Brain microvascular endothelial cell (primary cell): ENCODE measurements at regions not wholly inside any gene's neighbourhood (a gene's known extent, or its start where the extent isn't known, plus 50 kb on each side); places are given as distances from the start of the nearest gene placed in this dataset.

Experiments
- DNase-seq: peaks from one replicate; pipeline ENCODE4 v3.0.0-alpha.2; 2020
- H3K27ac ChIP-seq: fragments of 250-450 bp; sonication (Bioruptor Pico); 2 replicates; pipeline ENCODE4 v1.5.1; 2020; ENCODE audit warnings: mild to moderate bottlenecking, moderate library complexity
- H3K27me3 ChIP-seq: fragments of 250-450 bp; sonication (Bioruptor Pico); replicated peaks from 2 replicates; pipeline ENCODE4 v1.5.1; 2020; ENCODE audit warnings: mild to moderate bottlenecking
- H3K36me3 ChIP-seq: fragments of 250-450 bp; sonication (Bioruptor Pico); replicated peaks from 2 replicates; pipeline ENCODE4 v1.5.1; 2020; ENCODE audit warnings: mild to moderate bottlenecking
- H3K4me3 ChIP-seq: 2 replicates; pipeline ENCODE4 v1.5.1; 2011; ENCODE audit warnings: low read depth, mild to moderate bottlenecking, control low read depth, low read length, moderate library complexity
- in situ Hi-C: cut with HindIII; loops from 2 replicates; pipeline ENCODE4 v1.10.0; 2017; ENCODE audit warnings: low sequenced_read_pairs, low pct_ligation_motif_present
- TF ChIP-seq, protein P1 (sequence below): IDR thresholded peaks from 2 replicates; pipeline ENCODE4 v1.5.1; 2011; ENCODE audit warnings: low read depth, mild to moderate bottlenecking, moderate library complexity, low read length, control low read depth, inconsistent platforms; ENCODE audit errors: missing control alignments

GRCh38 chr10:91344117-91344856 is 65.9 kb upstream of the HECTD2 start:
- in situ Hi-C loops, result no loop called here
- Histone ChIP-seq H3K4me3 (no peak overlapping the region), H3K27ac (no peak overlapping the region), H3K36me3 (no peaks in the 10 kb centered on the region), H3K27me3 (no peaks in the 10 kb centered on the region)
- DNase-seq, result no peak
- TF ChIP-seq, protein P1, sequence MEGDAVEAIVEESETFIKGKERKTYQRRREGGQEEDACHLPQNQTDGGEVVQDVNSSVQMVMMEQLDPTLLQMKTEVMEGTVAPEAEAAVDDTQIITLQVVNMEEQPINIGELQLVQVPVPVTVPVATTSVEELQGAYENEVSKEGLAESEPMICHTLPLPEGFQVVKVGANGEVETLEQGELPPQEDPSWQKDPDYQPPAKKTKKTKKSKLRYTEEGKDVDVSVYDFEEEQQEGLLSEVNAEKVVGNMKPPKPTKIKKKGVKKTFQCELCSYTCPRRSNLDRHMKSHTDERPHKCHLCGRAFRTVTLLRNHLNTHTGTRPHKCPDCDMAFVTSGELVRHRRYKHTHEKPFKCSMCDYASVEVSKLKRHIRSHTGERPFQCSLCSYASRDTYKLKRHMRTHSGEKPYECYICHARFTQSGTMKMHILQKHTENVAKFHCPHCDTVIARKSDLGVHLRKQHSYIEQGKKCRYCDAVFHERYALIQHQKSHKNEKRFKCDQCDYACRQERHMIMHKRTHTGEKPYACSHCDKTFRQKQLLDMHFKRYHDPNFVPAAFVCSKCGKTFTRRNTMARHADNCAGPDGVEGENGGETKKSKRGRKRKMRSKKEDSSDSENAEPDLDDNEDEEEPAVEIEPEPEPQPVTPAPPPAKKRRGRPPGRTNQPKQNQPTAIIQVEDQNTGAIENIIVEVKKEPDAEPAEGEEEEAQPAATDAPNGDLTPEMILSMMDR, result no peak

GRCh38 chr10:91345716-91346115 is 64.4 kb upstream of the HECTD2 start:
- Histone ChIP-seq H3K4me3 (no peak overlapping the region), H3K36me3 (no peaks in the 10 kb centered on the region), H3K27ac (peak overlapping the region; percentile 30), H3K27me3 (no peaks in the 10 kb centered on the region)
- in situ Hi-C loops, result no loop called here
- DNase-seq, result no peak
- TF ChIP-seq, protein P1, result no peak

- DNase-seq, result no peak
- H3K27me3 ChIP-seq, result no peaks in the 10 kb centered on the region
- no peak overlapping the region for H3K27ac ChIP-seq
- H3K36me3 ChIP-seq, result no peaks in the 10 kb centered on the region
- TF ChIP-seq, protein P1, result no peak
- in situ Hi-C loops, result no loop called here
- H3K4me3 ChIP-seq, result no peak overlapping the region
Measured at GRCh38 chr10:91347529-91347928, 62.6 kb upstream of the HECTD2 start.

DNA sequence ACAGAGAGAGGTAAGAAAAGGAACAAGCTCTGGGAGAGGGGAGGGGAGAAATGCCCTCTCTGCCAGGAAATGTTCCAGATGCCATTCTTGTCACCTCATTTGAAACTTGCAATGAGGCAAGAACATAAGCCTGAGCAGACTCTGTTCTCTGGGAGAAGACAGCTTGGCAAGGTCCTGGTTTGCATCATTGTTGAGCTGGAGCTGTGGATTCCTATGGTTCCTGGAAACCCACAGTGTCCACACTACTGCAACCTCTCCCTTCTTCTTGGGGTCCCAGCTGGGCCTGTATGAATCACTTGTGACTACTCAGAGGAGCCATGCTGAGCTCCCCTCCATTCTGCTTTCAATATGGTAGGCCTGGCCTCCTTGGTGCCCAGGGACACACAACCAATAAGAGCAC is 60.8 kb upstream of the HECTD2 start:
- Histone ChIP-seq H3K27ac (peak overlapping the region; percentile 70), H3K4me3 (no peak overlapping the region), H3K27me3 (no peaks in the 10 kb centered on the region), H3K36me3 (no peaks in the 10 kb centered on the region)
- TF ChIP-seq, protein P1, result no peak
- in situ Hi-C loops, result no loop called here
- peak; percentile 94 for DNase-seq

DNA sequence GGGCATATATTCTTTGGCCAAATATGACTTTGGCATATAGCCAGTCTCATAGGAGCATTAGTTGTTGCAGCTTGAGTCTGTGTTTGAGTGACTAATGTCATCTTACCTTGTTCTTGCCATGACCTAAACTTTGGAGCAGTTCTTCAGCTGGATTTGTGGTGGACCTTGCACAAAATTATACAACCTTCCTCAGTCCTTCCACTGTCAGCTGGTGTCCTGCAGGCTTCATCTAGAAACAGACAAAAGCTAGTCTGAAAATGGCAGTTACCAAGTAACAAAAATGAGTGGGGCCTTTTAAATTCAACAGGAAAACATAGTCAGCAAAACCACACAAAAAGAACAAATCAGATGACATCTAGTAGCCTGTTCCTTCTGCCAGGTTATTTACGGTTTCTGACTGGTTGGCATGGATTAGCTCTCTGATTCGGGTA is 59.5 kb upstream of the HECTD2 start:
- in situ Hi-C loops, result no loop called here
- Histone ChIP-seq H3K4me3 (no peak overlapping the region), H3K36me3 (no peaks in the 10 kb centered on the region), H3K27me3 (no peaks in the 10 kb centered on the region), H3K27ac (no peak overlapping the region)
- no peak for DNase-seq
- TF ChIP-seq, protein P1, result no peak

DNA sequence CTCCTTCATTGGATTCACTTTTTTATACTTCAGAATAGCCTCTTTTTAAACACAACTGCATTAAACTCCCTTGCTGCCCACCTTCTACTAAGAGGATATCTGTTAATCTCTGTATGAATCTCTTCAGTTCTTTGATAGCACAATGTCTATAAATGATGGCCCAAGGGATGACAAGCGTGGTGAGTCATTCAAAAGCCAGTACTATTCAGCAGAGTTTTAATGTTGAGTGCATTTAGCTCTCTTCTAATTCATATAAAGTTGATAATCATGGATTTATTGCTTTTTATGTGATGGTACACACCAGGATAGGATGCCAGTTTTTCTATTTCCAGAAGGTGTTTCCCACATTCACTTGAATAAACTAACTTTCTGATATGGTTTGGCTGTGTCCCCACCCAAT is 57.4 kb upstream of the HECTD2 start:
- DNase-seq, result no peak

More for the DNA sequence above, 57.4 kb upstream of the HECTD2 start:
- Histone ChIP-seq H3K27me3 (no peaks in the 10 kb centered on the region), H3K27ac (no peak overlapping the region), H3K4me3 (no peak overlapping the region), H3K36me3 (no peaks in the 10 kb centered on the region)
- in situ Hi-C loops, result no loop called here
- TF ChIP-seq, protein P1, result no peak
